K562 (cell line): ENCODE measurements at regions not wholly inside any gene's neighbourhood (a gene's known extent, or its start where the extent isn't known, plus 50 kb on each side); places are given as distances from the start of the nearest gene placed in this dataset.

Experiments
- ATAC-seq: fragments of 200-7000 bp; cut with Tn5 transposase; 3 replicates; pipeline ENCODE4 v1.9.1; 2020; ENCODE audit warnings: moderate library complexity
- BruUV-seq: library from RNA; stranded (reverse); fragments of 400-500 nt; replicated peaks from 2 replicates; lab custom pipeline; 2021; lab: Mats Ljungman, UMichigan
- CTCF ChIA-PET: fragments of 300-600 bp; formaldehyde crosslinking; extraction: SDS; loops from one replicate; lab custom pipeline; 2021; ENCODE audit warnings: low intra/inter-chr PET ratio; lab: Yijun Ruan, JAX
- POLR2A ChIA-PET: fragments of 300-600, 350-650 bp; sonication (Branson Sonifier 250); formaldehyde crosslinking; extraction: SDS; loops from one replicate; lab custom pipeline; 2021; ENCODE audit warnings: antibody characterized with exemption, inconsistent platforms; lab: Yijun Ruan, JAX
- DNase-seq, 4 experiments: peaks; one replicate each; pipeline versions ENCODE4 v3.0.0 to v3.0.0-alpha.2; 2011 to 2018; ENCODE audit warnings: low spot score in 3 of 4, mixed read lengths in 3 of 4; ENCODE audit errors: extremely low read depth in 1 of 4
- FAIRE-seq: peaks from 2 replicates; lab custom pipeline; 2011; peaks lifted over from hg19 to GRCh38; lab: Jason Lieb, UNC
- H2AFZ ChIP-seq: 2 replicates; pipeline ENCODE4 v1.6.0; 2011; ENCODE audit warnings: low read depth, low read length, control low read depth, inconsistent platforms
- H3K27ac ChIP-seq: fragments of 200-600 bp; 3 replicates; pipeline ENCODE4 v1.8.0; 2011; ENCODE audit warnings: low read depth, mild to moderate bottlenecking, control low read depth, inconsistent platforms, low read length, moderate library complexity, mixed read lengths; ENCODE audit errors: extremely low read depth
- H3K27me3 ChIP-seq, 2 experiments: fragments of 300-600 bp in 1 of 2; 2 replicates in 1 of 2; 3 replicates in 1 of 2; pipeline versions ENCODE4 v1.6.0 to v1.8.0; 2011; ENCODE audit warnings: inconsistent platforms in 2 of 2, low read length in 2 of 2, mild to moderate bottlenecking in 1 of 2, mixed read lengths in 1 of 2, moderate library complexity in 1 of 2; ENCODE audit not compliant: control insufficient read depth in 2 of 2, insufficient read depth in 2 of 2
- H3K36me3 ChIP-seq: fragments of 300-600 bp; 3 replicates; pipeline ENCODE4 v1.8.0; 2011; ENCODE audit warnings: mild to moderate bottlenecking, low read length, inconsistent platforms; ENCODE audit not compliant: control insufficient read depth, insufficient read depth
- H3K4me1 ChIP-seq, 2 experiments: fragments of 200-600 bp in 1 of 2; replicated peaks in 1 of 2; 2 replicates in 1 of 2; 3 replicates in 1 of 2; pipeline versions ENCODE4 v1.5.1 to v1.8.0; 2011; ENCODE audit warnings: inconsistent platforms in 2 of 2, low read length in 2 of 2, mild to moderate bottlenecking in 1 of 2, mixed read lengths in 1 of 2, moderate library complexity in 1 of 2; ENCODE audit not compliant: control insufficient read depth in 2 of 2, insufficient read depth in 2 of 2
- H3K4me2 ChIP-seq: 2 replicates; pipeline ENCODE4 v1.6.1; 2011; ENCODE audit warnings: low read length, control low read depth, inconsistent platforms, mixed read lengths; ENCODE audit not compliant: insufficient read depth
- H3K4me3 ChIP-seq: fragments of 200-600 bp; sonication (generic), shearing (Covaris generic); 2 replicates; pipeline ENCODE4 v1.5.1; 2016; ENCODE audit warnings: control low read depth, inconsistent platforms
- H3K79me2 ChIP-seq: fragments of 200-600 bp; 3 replicates; pipeline ENCODE4 v1.8.0; 2011; ENCODE audit warnings: low read length, inconsistent platforms; ENCODE audit not compliant: control insufficient read depth, insufficient read depth
- H3K9ac ChIP-seq, 2 experiments: 2 replicates each; pipeline versions ENCODE4 v1.6.0 to v1.6.1; 2011; ENCODE audit warnings: low read depth in 2 of 2, low read length in 2 of 2, control low read depth in 1 of 2, inconsistent platforms in 1 of 2, mild to moderate bottlenecking in 1 of 2, mixed read lengths in 1 of 2; ENCODE audit not compliant: insufficient read depth in 1 of 2
- H3K9me1 ChIP-seq: one replicate; pipeline ENCODE4 v1.6.0; 2011; ENCODE audit warnings: inconsistent platforms, mild to moderate bottlenecking, low read length, moderate library complexity; ENCODE audit not compliant: control insufficient read depth, insufficient read depth
- H3K9me3 ChIP-seq: replicated peaks from 2 replicates; pipeline ENCODE4 v1.5.1; 2011; ENCODE audit warnings: low read depth, low read length, inconsistent platforms; ENCODE audit not compliant: control insufficient read depth, insufficient read depth
- H4K20me1 ChIP-seq: replicated peaks from 2 replicates; pipeline ENCODE4 v1.6.1; 2011; ENCODE audit warnings: low read length, inconsistent platforms, mixed read lengths; ENCODE audit not compliant: control insufficient read depth, insufficient read depth
- GTF2F1 ChIP-seq: IDR thresholded peaks from 2 replicates; pipeline ENCODE4 v1.6.1; 2011; ENCODE audit warnings: low read depth, low read length, improper control_type of control experiment
- KLF10 ChIP-seq: fragments of 250-450 bp; sonication (Bioruptor Pico); IDR thresholded peaks from 2 replicates; pipeline ENCODE4 v1.6.1; 2021; ENCODE audit warnings: matching md5 sums
- MYC ChIP-seq, 2 experiments: fragments of 250-450 bp in 1 of 2; sonication (Bioruptor Pico) in 1 of 2; IDR thresholded peaks; 2 replicates each; pipeline versions ENCODE4 v1.5.1 to v1.6.1; 2012 to 2021; ENCODE audit warnings: low read depth in 2 of 2, borderline replicate concordance in 1 of 2, improper control_type of control experiment in 1 of 2, low read length in 1 of 2, mild to moderate bottlenecking in 1 of 2, moderate library complexity in 1 of 2
- NR2C1 ChIP-seq, 2 experiments: fragments of 450-650 bp; IDR thresholded peaks; 2 replicates each; pipeline ENCODE4 v1.6.1; 2017; ENCODE audit warnings: mild to moderate bottlenecking in 2 of 2, antibody characterized with exemption in 1 of 2, inconsistent platforms in 1 of 2, missing compliant biosample characterization in 1 of 2, missing genetic modification characterization in 1 of 2
- PHTF2 ChIP-seq: fragments of 250-450 bp; sonication (Bioruptor Pico); IDR thresholded peaks from 2 replicates; pipeline ENCODE4 v1.5.0; 2021; ENCODE audit warnings: mild to moderate bottlenecking
- RAD21 ChIP-seq, 2 experiments: fragments of 250-450 bp in 1 of 2; fragments of 450-650 bp in 1 of 2; sonication (Bioruptor Pico) in 1 of 2; formaldehyde crosslinking in 1 of 2; IDR thresholded peaks in 1 of 2; conservative IDR thresholded peaks in 1 of 2; 2 replicates each; pipeline versions ENCODE4 v1.4.0 to v1.8.0; 2020 to 2022; ENCODE audit warnings: mild to moderate bottlenecking in 2 of 2, moderate library complexity in 1 of 2
- RBM34 ChIP-seq: fragments of 200-400 bp; formaldehyde crosslinking; IDR thresholded peaks from 2 replicates; pipeline ENCODE4 v1.6.1; 2018; ENCODE audit warnings: low read length, borderline replicate concordance; ENCODE audit not compliant: insufficient read depth
- SMARCB1 ChIP-seq: IDR thresholded peaks from 2 replicates; pipeline ENCODE4 v1.6.1; 2011; ENCODE audit warnings: improper control_type of control experiment, low read depth; ENCODE audit not compliant: insufficient read length
- SRSF1 ChIP-seq: fragments of 200-400 bp; formaldehyde crosslinking; IDR thresholded peaks from 2 replicates; pipeline ENCODE4 v1.6.1; 2017; ENCODE audit warnings: mild to moderate bottlenecking, low read depth, low read length, moderate library complexity
- TCFL5 ChIP-seq: fragments of 250-450 bp; sonication (Bioruptor Pico); conservative IDR thresholded peaks from 2 replicates; pipeline ENCODE4 v1.6.1; 2021; ENCODE audit warnings: mild to moderate bottlenecking, moderate library complexity, matching md5 sums
- THRAP3 ChIP-seq: fragments of 450-650 bp; IDR thresholded peaks from 2 replicates; pipeline ENCODE4 v1.6.1; 2016; ENCODE audit warnings: mild to moderate bottlenecking, inconsistent platforms, borderline replicate concordance
- TRIM24 ChIP-seq, 2 experiments: fragments of 450-650 bp; IDR thresholded peaks; 2 replicates each; pipeline ENCODE4 v1.6.1; 2016
- ZBTB1 ChIP-seq: sonication (generic); formaldehyde crosslinking; IDR thresholded peaks from 2 replicates; pipeline ENCODE4 v1.8.1; 2023; ENCODE audit warnings: missing genetic modification reagents, low read depth, mild to moderate bottlenecking, borderline replicate concordance
- ZNF124 ChIP-seq: sonication (generic); formaldehyde crosslinking; IDR thresholded peaks from 2 replicates; pipeline ENCODE4 v1.8.1; 2022; ENCODE audit warnings: missing genetic modification reagents
- ZNF41 ChIP-seq: fragments of 250-450 bp; sonication (Bioruptor Pico); conservative IDR thresholded peaks from 2 replicates; pipeline ENCODE4 v1.4.0; 2020; ENCODE audit warnings: mild to moderate bottlenecking
- ZNF444 ChIP-seq: fragments of 250-450 bp; sonication (Bioruptor Pico); IDR thresholded peaks from 2 replicates; pipeline ENCODE4 v1.4.0; 2020; ENCODE audit warnings: mild to moderate bottlenecking, moderate library complexity
- WGBS: fragments of 100-300 bp; shearing (Covaris generic); methylation state at CpG from one replicate; pipeline ENCODE4 v1.1.6; 2016; ENCODE audit warnings: low coverage, mixed read lengths; ENCODE audit not compliant: insufficient coverage; ENCODE audit errors: missing lambda C conversion rate; 5-methylcytosine and 5-hydroxymethylcytosine counted together
- in situ Hi-C: fragments of 300-500 bp; cut with MboI; formaldehyde crosslinking; loops from 4 replicates; pipeline ENCODE4 v1.15.0; 2018; ENCODE audit warnings: inconsistent platforms, mixed read lengths
- intact Hi-C: fragments of 100-400 bp; cut with micrococcal nuclease; formaldehyde crosslinking; loops from 2 replicates; pipeline ENCODE4 v1.14.2; 2022
- TF ChIP-seq, protein P1 (sequence below): fragments of 450-650 bp; formaldehyde crosslinking; IDR thresholded peaks from 2 replicates; pipeline ENCODE4 v1.4.0; 2022; ENCODE audit warnings: missing genetic modification characterization
- TF ChIP-seq, protein P2 (sequence below): fragments of 250-450 bp; sonication (Bioruptor Pico); IDR thresholded peaks from 2 replicates; pipeline ENCODE4 v1.4.0; 2020

DNA sequence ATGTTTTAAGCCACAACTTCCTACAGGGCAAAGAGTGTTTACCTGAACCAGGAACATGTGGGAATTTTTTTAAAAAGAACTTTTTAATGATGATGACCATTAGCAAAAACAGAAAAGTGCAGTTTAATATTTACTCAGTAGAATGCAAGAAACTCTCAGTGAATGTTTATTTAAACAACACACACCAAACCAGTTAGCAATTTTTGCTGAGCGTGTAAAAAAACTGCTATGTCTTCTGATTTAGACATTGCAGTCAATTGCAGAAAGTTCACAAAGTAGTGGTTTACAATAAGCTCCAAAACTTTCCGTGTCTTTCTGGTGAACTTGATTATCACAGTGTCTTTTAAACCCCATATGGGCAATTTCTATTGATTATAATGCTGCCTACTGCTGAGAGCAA lies 273.7 kb upstream of the DIAPH2 start (continued):
- TF ChIP-seq, protein P1, sequence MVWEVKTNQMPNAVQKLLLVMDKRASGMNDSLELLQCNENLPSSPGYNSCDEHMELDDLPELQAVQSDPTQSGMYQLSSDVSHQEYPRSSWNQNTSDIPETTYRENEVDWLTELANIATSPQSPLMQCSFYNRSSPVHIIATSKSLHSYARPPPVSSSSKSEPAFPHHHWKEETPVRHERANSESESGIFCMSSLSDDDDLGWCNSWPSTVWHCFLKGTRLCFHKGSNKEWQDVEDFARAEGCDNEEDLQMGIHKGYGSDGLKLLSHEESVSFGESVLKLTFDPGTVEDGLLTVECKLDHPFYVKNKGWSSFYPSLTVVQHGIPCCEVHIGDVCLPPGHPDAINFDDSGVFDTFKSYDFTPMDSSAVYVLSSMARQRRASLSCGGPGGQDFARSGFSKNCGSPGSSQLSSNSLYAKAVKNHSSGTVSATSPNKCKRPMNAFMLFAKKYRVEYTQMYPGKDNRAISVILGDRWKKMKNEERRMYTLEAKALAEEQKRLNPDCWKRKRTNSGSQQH, result no peak
- TF ChIP-seq, protein P2, sequence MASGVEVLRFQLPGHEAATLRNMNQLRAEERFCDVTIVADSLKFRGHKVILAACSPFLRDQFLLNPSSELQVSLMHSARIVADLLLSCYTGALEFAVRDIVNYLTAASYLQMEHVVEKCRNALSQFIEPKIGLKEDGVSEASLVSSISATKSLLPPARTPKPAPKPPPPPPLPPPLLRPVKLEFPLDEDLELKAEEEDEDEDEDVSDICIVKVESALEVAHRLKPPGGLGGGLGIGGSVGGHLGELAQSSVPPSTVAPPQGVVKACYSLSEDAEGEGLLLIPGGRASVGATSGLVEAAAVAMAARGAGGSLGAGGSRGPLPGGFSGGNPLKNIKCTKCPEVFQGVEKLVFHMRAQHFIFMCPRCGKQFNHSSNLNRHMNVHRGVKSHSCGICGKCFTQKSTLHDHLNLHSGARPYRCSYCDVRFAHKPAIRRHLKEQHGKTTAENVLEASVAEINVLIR (CRISPR knock-in tag), result no peak
- TF ChIP-seq MYC (IDR thresholded peaks at IDR 0.05; ENCODE audit: low read depth, low read length), result no peak
- TF ChIP-seq MYC (CRISPR knock-in tag; IDR thresholded peaks at IDR 0.05; ENCODE audit: borderline replicate concordance, low read depth), result no peak
- TF ChIP-seq ZNF444 (CRISPR knock-in tag), result no peak
- no peak for TF ChIP-seq ZBTB1 (CRISPR knock-in tag)
- no peak for TF ChIP-seq KLF10 (CRISPR knock-in tag)
- TF ChIP-seq RAD21 (CRISPR knock-in tag; conservative IDR thresholded peaks at IDR 0.05 in 1 of 2, IDR thresholded peaks at IDR 0.05 in 1 of 2), result no peak
- TF ChIP-seq ZNF41, result no peak
- no peak for TF ChIP-seq TCFL5 (CRISPR knock-in tag)

DNA sequence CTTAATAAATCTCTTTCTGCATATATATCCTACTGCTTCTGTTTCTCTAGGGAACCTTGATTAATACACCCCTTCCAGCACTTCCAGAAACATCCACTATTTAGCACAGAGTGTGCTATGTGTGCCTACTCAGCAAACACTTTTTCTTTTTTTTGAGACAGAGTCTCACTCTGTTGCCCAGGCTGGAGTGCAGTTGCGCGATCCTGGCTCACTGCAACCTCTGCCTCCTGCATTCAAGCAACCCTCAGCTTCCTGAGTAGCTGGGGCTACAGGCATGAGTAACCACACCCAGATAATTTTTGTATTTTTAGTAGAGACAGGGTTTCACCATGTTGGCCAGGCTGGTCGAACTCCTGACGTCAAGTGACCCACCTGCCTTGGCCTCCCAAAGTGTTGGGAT lies 266.9 kb upstream of the DIAPH2 start:
- ChIA-PET CTCF (no interaction called here), POLR2A (no interaction called here)
- Histone ChIP-seq H3K9ac (no peak overlapping the region), H3K27me3 (no peaks in the 10 kb centered on the region), H3K79me2 (no peaks in the 10 kb centered on the region), H3K4me2 (no peak overlapping the region), H3K27ac (no peak overlapping the region), H3K4me3 (no peak overlapping the region), H3K9me3 (no peaks in the 10 kb centered on the region), H4K20me1 (no peaks in the 10 kb centered on the region), H2AFZ (no peak overlapping the region), H3K4me1 (no peaks in the 10 kb centered on the region), H3K36me3 (no peaks in the 10 kb centered on the region), H3K9me1 (no peaks in the 10 kb centered on the region)
- intact Hi-C loops, result no loop called here
- no peak for DNase-seq
- 0% methylated on average over 4 of the region's 4 CpGs for WGBS
- in situ Hi-C loops, result no loop called here
- BruUV-seq, result no TSS peak
- FAIRE-seq, result no peak
- no peak for ATAC-seq
- no peak for TF ChIP-seq GTF2F1
- TF ChIP-seq NR2C1 (IDR thresholded peaks at IDR 0.05), result no peak
- TF ChIP-seq NR2C1 (tag; IDR thresholded peaks at IDR 0.05), result no peak
- no peak for TF ChIP-seq RBM34
- no peak for TF ChIP-seq ZNF124 (CRISPR knock-in tag)
- TF ChIP-seq SMARCB1, result no peak
- TF ChIP-seq TRIM24 (IDR thresholded peaks at IDR 0.05), result no peak
- no peak for TF ChIP-seq PHTF2 (CRISPR knock-in tag)
- no peak for TF ChIP-seq THRAP3
- TF ChIP-seq SRSF1, result no peak
